ENCODE measurements at regions not wholly inside any gene's neighbourhood (a gene's known extent, or its start where the extent isn't known, plus 50 kb on each side); places are given as distances from the start of the nearest gene placed in this dataset.

DNA sequence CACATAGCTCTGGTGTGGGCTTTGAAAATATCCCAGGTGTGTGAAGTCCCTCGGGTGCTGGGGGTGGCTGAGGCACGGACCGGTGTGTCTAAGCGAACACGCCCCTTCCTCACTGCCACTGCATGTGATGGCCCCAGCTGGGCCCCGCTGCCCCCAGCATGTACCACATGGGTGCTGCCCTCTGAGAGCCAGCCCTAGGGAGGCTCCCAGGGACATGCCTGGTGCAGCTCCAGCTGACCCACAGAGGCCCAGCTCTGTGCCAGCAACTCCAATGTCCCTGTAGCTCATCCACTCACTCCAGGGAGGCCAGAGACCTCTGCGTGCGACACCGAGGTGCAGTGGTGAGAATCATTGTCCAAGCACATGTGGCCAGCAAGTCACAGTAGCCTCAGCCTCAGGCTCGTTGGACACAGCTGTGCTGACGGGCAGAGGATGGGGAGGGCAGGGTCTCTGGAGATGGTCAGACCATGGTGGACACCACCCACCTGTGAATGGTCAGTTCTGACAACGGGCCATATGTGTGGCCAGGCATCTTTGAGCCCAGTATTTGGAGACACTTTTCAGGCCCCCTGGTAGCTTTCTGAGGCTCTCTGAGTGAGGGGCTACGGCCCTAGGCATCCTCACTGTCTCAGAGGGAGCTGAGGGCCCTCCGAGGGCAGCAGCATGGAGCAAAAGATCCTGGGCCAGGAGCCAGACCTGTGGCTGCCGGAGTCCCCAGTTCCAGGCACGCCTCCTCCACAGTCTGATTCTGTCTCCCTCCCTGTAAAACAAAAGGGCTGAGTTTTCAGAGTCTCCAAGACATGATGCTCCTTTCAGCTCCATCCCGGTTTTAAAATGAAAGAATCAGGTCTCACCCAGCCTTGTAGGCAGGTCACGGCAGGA, 220.7 kb downstream of the NDUFA10 start:
- peak; percentile 30 for DNase-seq (ENCODE audit: low spot score)

DNA sequence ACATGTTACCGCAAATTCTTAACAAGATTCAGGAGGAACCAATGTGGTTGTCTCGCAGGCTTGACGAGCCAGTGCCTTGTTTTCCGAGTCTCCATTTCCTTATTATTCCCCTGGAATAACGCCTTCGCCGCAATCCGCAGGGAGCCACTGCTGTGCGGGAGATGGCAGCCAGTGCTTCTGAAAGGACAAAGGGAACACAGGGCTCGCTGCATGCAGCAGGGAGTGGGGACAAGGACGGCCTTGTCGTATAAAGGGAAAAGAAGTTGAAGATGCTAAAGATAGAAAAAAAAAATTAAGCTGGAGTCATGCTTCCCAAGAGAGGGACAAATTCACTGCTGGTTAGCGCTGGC, 221.4 kb downstream of the NDUFA10 start:
- no peak for DNase-seq (ENCODE audit: low spot score)

DNA sequence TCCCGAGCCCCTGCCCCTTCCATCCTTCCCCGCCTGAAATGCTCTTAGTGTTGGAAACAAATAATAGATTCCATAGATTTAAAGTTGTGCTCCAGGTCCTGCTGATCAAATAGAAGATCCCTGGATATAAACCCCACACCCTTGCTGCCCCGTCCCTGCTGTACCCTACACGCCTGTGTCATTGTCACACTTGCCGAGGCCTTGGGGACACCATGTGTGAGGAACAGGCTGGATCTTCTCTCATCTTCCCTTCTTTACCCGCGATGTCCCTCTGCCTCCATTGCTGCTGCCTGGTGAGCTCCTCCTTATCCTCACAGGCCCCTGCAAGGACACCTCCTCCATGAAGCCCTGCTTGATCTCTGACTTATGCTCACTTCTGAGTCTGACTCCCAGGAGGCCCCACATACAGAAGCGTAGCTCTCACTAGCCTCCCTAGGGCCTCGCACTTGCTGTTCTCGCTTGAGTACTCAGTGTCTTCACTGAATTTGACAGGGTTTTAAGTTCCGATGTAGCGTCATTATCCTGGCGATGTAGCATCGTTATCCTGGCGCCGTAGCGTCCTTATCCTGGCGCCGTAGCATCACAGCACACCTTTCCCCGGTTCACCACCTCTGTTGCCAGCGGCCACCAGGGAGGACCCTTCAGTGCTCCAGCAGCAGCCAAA, 221.9 kb downstream of the NDUFA10 start:
- peak; percentile 28 for DNase-seq (ENCODE audit: low spot score)

DNA sequence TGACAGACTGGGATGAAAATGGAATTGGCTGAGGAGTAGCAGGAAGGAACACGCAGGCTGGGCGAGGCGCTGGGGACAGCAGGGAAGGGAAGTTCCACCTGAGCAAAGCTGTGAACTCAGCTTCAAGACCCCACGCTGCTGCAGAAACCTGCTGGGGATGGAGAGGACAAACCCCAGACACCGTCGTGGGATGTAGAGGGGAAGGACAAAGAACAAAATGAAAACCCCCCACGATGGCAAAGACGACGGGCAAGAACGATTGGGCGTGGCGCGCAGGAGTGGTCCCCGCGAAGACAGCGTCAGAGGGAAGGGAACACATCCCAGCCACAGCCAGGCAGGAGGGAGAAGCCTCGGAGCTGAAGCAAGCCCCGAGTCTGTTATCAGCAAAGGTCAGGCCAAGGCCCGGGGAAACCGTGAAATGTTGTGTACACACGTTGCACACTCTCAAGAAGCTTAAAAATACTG, 222.9 kb downstream of the NDUFA10 start:
- DNase-seq (ENCODE audit: low spot score) = peak; percentile 20

DNA sequence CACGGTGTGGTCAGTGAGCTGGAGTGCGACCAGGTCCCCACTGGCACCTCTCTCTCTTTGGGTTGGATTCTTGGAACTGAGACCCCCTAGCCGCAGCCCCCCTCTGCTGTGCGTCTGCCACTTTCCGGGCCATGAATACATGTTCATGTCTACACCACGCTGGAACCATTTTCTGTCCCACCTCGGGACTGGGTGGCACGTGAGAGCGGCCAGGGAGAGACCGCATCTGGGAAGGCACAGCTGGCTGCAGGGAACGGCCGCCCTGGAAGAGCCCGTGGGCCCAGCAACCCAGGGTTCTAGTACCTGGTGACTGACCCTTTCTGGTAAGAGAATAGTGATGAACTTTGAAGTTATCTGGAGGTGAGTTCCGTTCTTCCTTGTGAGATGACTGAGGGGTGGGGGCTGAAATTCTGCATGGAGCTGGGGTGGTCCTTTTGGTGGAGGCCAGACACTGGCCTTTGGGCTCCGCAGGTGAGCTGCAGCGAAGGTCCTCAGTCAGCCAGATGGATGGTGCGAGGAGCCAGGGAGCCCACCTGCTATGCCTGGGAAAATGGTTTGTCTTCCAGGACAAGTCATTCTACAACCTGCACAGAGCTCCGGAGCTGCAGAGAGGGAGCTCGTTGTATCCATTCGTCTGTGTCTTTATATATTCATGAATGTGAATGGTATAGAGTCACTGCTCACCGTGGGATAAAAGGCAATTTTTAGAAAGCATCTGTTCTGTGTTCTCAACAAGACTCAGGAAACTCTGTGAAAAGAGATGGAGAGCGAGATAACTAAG, 223.5 kb downstream of the NDUFA10 start:
- no peak for DNase-seq (ENCODE audit: low spot score)

DNA sequence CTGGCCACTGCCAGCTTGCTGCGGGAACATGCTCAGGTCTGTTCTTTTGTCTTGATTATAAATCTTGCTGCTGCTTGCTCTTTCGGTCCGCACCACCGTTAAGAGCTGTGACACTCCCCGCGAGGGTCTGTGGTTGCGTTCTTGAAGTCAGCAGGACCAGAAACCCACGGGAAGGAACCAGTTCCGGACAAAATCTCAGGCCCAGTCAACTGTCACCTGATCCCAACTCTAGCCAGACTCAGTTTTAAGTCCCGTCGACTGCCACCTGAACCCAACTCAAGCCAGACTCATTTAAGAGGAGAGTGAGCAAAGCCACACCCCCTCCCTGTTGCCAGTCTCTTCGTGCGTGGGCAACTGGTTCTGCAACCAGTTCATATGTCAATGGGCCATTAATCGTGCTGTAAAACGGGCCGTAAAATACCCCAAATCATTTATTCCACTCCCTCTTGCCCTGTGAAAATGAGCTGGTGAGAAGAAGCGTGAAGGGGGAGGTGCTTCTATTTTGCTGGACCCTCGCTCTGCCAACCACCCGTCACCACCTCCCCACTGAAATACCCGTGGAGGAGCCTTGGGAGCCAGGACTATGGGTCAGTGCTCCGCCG, 224.3 kb downstream of the NDUFA10 start:
- peak; percentile 30 for DNase-seq (ENCODE audit: low spot score)

DNA sequence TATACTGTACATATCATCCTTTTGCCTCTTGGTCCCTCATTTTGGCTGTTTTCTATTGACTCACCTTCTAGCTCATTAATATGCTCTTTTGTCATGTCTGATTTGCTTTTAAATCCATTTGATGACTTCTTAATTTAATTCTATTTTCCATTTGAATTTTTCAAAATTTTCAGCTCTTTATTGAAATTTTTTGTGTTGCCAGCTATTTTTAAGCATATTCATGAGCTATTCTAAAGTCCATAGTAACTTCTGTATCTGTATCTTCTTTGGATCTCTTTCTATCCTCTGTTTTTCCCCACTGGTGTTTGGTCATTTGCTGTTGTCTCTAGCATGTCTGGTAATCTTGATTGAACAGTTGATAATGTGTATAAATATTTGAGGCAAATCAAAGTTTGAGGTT, 227.8 kb downstream of the NDUFA10 start:
- DNase-seq (ENCODE audit: low spot score) = no peak

DNA sequence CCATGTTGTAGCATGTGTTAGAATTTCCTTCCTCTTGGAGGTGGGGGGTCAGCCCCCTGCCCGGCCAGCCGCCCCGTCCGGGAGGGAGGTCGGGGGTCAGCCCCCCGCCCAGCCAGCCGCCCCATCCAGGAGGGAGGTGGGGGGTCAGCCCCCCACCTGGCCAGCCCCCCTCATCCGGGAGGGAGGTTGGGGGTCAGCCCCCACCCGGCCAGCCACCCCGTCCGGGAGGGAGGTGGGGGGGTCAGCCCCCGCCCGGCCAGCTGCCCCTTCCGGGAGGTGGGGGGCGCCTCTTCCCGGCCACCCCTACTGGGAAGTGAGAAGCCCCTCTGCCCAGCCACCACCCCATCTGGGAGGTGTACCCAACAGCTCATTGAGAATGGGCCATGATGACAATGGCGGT, 229.4 kb downstream of the NDUFA10 start:
- peak; percentile 13 for DNase-seq (ENCODE audit: low spot score)

DNA sequence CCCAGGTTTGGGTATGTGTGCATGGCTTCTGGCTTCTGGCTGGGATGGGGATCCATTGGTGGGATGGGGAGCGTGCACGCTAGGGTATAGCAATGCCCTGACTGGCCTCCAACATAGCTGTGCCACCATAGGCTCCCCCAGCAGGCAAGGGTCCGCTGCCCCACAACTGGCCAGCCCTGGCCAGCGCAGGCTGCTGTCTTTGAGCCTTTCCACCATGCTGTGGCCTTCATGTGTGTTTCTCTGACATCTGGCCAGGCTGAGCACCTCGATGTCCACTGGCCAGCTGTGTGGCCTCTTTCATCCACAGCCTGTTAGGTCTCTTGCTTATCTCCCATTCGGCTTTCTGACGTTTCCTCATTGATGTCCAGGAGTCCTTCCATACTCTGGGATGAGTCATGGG, 231.3 kb downstream of the NDUFA10 start:
- peak; percentile 26 for DNase-seq (ENCODE audit: low spot score)

DNA sequence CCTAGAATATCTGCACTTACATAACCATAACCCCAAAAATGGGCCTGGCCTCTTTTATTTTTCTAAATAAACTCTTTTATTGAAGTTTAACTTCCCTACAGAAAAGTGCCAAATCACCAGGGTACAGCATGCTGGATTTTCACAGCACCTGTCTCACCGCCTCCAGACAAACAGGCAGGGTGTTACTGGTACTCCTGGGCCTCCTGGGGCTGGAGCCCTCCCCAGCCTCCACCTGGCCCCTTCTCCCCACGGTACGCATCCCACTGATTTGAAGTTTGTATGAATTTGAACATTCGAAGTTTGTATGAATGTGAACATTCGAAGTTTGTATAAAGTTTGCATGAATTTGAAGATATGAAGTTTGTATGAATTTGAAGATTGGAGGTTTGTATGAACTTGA, 232.1 kb downstream of the NDUFA10 start:
- DNase-seq (ENCODE audit: low spot score) = no peak

DNA sequence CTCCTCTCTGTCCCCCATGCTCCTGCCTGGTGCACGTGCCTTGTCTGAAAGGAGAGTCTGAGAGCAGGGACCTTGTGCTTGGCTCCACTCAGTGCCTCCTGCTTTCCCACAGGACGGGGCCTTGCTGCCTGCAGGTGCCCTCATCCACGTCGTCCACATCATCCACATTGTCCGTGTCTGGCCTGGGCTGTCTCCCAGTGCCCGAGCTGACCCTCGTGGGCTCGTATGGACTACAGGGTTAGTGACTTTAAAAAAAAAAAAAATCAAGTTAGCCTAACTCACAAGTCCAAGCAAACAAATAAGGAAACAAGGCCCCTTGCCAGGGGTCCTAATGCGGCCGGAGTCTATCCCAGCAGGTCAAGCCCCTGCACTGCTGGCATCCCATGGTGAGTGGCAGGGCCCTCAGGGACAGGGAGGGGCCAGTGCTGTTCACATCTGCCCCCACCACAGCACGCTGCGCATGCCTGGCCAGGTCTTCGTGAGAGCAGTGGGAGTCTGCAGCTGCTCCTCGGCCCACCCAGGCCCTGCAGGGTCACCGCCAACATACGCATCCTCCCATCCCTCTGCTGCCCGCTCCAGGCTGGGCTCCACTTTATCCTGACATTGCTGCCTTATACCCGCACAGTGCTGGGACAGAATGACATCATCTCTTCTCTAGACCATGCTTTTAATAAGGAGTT, 232.6 kb downstream of the NDUFA10 start:
- DNase-seq (ENCODE audit: low spot score) = peak; percentile 24

DNA sequence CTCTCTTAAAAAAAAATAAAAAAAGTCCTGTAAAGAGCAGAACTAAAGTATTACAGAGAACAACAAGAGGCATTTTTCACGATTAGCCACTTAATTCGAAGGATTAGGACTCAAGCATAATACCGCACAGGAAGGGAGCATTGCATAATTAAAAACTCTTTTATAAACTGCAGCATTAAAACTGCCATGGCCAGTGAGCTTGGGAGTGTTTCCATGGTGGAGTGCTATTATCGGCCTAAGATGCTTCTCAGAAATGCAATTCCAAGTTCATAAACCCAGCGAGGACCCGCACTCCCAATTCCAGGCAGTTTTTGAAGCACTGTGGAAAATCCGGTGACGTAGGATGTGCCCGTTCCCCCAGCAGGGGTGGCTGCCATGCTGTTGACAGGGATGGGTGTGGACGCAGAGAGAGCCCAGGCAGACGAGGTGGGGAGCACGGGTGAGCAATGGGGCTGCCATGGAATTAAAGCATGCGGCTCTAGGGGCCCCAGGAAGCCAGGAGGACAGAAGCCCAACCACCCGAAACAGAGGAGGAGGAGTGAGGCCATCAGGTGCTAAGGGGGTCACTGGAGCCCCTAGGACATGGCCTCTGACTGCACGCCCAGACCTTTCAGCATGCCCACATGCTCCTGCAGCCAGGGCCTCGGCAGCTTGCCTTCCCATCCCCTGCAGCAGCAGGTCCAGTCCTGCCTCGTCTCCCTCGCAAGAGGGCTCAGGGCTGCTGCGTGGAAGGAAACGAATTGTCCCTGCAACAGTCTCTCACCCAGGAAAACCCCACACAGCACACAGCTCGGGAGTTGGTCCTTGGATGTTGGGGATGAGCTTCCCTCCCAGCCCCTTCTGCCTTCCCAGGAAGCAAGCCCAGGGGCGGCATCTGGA, 233.4 kb downstream of the NDUFA10 start:
- DNase-seq (ENCODE audit: low spot score) = peak; percentile 31

DNA sequence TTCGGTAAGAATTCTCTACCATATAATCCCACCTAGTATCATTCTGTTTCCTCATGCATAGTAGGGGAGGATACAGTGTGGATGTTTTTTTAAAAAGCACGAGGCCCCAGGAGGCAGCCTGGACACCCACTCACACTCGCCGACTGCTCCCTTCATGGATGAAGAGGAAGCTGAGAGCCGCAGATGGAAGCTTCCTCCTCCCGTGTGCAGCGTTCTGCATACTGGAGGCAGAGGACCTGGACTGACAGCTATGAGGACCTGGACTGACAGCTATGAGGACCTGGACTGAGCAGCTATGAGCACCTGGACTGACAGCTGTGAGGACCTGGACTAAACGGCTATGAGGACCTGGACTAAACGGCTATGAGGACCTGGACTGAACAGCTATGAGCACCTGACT, 234.4 kb downstream of the NDUFA10 start:
- DNase-seq (ENCODE audit: low spot score) = no peak

DNA sequence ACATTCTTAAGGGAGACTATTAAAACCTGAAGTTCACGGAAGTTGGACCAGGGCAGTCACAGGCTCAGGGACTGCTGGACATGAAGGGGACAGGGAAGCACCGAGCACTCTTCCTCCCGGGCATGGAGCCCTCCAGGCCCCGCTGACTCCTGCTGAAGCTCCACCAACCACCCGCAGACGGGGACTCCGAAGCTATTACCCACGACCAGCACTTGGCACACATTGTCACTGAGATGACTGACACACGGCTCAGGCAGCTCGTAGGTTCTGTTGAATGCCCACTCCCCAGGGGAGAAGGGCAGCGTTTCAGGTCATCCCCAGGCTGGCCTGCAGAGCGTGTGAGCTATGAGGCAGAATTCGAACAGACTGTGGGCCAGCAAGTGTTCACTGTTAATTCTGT, 234.8 kb downstream of the NDUFA10 start:
- peak; percentile 28 for DNase-seq (ENCODE audit: low spot score)

DNA sequence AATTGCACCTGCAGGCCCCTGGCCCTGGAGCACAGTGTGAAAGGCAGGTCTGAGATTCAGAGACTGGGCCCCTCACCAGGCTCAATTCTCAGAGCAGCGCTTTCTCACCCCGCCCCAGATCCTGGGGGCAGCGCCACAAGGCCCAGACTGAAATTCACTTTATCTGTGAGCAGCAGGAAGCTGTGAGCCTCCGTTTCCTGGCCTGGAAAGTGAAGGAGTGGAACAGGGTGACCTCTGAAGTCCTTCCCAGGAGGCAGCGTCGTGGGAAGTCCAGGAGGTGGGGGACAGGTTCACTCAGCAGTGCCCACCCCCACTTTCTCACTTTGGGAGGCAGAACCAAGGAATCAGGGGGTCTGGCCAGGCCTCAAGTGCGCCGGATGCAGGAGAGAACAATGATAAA, 235.4 kb downstream of the NDUFA10 start:
- peak; percentile 15 for DNase-seq (ENCODE audit: low spot score)

DNA sequence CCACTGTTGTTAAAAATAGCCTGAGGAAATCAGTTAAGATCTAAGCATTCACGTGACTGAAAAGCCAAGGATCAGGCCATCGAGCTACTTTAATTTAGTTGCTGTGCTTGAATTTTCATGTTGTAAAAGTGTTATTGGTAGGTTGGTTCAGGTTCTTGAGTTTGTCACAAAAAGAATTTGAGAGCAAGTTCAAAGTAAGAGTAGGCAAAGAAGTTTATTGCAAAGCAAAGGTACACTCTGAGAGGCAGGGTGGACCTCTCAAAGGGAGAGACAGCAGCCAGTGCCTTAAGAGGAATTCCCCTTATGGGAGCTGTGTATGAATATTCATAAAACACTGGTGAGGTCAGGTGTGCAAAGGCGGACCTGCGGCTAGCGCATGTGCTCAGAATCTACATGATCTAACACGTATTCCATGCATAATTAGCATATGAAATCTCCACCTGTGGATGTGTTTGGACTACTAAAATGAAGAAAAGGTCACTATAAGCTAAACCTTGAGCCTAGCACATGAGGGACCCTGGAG, 236.5 kb downstream of the NDUFA10 start:
- DNase-seq (ENCODE audit: low spot score) = no peak

DNA sequence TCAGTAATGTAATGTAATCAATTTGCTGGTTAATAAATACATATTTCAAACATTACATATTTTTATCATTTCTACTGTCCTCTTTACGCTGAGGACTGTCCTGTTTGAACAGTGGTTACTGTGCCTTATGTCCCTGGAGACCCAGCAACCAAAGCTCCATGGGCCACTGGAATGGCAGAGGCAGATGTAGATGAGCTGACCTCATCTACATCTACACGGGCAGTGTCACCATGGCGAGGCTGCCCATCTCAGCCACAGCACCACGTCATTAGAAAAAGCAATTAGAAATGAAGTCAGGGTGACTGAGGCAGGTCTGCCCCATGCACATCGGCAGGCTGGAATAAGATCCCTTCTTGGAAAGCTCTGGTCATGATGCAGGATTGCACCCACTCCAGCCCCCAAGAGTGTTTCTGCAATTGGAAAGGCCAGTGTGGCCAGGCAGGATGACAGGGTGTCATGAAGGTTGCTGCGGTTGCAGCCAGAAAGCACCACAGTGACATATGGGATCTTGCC, 237.5 kb downstream of the NDUFA10 start:
- peak; percentile 19 for DNase-seq (ENCODE audit: low spot score)

DNA sequence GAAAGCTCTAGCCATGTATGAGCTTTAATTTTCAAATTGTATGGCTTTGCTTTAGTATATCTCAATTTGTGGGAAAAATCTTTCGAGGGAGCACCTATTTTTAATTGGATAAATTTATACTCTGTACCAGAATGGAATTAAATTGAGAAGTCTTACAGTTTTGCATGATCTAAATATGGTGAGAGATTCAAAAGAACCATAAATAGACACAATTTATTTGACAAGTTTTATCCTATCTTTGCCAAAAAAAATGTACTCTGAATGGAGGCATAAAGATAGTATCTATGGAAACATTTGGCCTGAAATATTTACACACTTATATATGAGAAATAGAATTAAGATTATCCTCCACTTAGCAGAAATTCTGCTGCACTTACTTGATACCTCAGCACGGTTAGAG, 238.4 kb downstream of the NDUFA10 start:
- no peak for DNase-seq (ENCODE audit: low spot score)

DNA sequence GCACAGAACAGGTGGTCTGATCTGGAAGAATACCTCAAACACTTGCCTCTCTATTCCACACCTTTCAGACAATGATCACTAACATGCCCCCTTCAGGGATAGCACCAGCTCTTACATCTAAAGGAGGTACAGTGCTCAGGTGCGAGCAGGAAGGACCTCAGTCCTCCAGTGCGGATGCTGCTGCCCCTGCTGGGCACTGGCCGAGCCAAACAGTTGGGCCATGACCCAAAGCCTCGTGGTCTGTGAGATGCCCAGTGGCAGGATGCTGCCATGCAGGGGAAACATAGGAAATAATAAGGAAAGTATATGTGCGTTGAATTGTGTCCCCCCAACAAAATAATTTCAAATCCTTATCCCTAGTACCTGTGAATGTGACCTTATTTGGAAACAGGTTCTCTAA, 243.7 kb downstream of the NDUFA10 start:
- no peak for DNase-seq (ENCODE audit: low spot score)

All from ureter (tissue), 1 donor.